Tibial nerve (tissue), 4 donors: ENCODE measurements at regions not wholly inside any gene's neighbourhood (a gene's known extent, or its start where the extent isn't known, plus 50 kb on each side); places are given as distances from the start of the nearest gene placed in this dataset.

Experiments used
- DNase-seq, 2 donors: peaks; one replicate each; pipeline ENCODE4 v3.0.0-alpha.2; 2019; ENCODE audit warnings: low spot score in 2 of 2
- H3K27ac ChIP-seq, 4 donors: fragments of 200-600 bp; sonication (generic) in 3 of 4; one replicate each; pipeline ENCODE4 v1.5.1; 2017 to 2019; ENCODE audit warnings: mild to moderate bottlenecking in 1 of 4
- H3K27me3 ChIP-seq, 2 donors: fragments of 200-600 bp; sonication (generic) in 1 of 2; one replicate each; pipeline versions ENCODE4 v1.5.1 to v1.6.0; 2017 to 2019
- H3K36me3 ChIP-seq, 3 donors: fragments of 200-600 bp; sonication (generic); one replicate each; pipeline ENCODE4 v1.5.1; 2018 to 2019
- H3K4me1 ChIP-seq, 4 donors: fragments of 200-600 bp; sonication (generic) in 3 of 4; one replicate each; pipeline ENCODE4 v1.5.1; 2017 to 2019
- H3K4me3 ChIP-seq, 4 donors: fragments of 200-600 bp; sonication (generic) in 3 of 4; one replicate each; pipeline ENCODE4 v1.5.1; 2017 to 2019; ENCODE audit warnings: mild to moderate bottlenecking in 1 of 4, moderate library complexity in 1 of 4
- H3K9me3 ChIP-seq, 4 donors: fragments of 200-600 bp; sonication (generic) in 3 of 4; one replicate each; pipeline ENCODE4 v1.5.1; 2017 to 2019
- EP300 ChIP-seq, 2 donors: sonication (generic); formaldehyde crosslinking; IDR thresholded peaks; one replicate each; pipeline ENCODE4 v1.6.1; 2017; ENCODE audit warnings: antibody characterized with exemption in 2 of 2, mild to moderate bottlenecking in 1 of 2
- POLR2A ChIP-seq, 2 donors: fragments of 450-650 bp; IDR thresholded peaks; one replicate each; pipeline ENCODE4 v1.6.1; 2017; ENCODE audit warnings: antibody characterized with exemption in 2 of 2, mild to moderate bottlenecking in 2 of 2, moderate library complexity in 2 of 2
- WGBS, 2 donors: methylation state at CpG; one replicate each; pipeline ENCODE4 v1.1.5; 2018; 5-methylcytosine and 5-hydroxymethylcytosine counted together
- TF ChIP-seq, protein P1 (sequence below), 5 experiments: fragments of 200-600 bp in 3 of 5; fragments of 450-650 bp in 2 of 5; sonication (generic) in 3 of 5; IDR thresholded peaks; one replicate each; pipeline ENCODE4 v1.5.1; 2016 to 2019; ENCODE audit warnings: antibody characterized with exemption in 5 of 5, mild to moderate bottlenecking in 3 of 5, moderate library complexity in 2 of 5

DNA sequence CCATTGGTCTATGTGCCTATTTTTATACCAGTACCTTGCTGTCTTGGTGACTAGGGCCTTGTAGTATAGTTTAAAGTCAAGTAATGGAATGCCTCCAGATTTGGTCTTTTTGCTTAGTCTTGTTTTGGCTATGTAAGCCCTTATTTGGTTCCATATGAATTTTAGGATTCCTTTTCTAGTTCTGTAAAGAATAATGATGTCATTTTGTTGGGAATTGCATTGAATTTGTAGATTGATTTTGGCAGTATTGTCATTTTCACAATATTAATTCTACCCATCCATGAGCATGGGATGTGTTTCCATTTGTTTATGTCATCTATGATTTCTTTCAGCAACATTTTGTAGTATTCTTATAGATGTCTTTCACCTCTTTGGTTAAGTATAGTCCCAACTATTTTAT is 96.4 kb upstream of the PAK5 start:
- Histone ChIP-seq H3K4me3 (no peak overlapping the region), H3K27ac (no peak overlapping the region), H3K27me3 (no peaks in the 10 kb centered on the region), H3K36me3 (no peaks in the 10 kb centered on the region), H3K4me1 (no peaks in the 10 kb centered on the region), H3K9me3 (peaks cover 0 to 5% (median 0%) of the 10 kb centered on the region in 4 donors)
- TF ChIP-seq EP300 (IDR thresholded peaks at IDR 0.05) (no peak), POLR2A (IDR thresholded peaks at IDR 0.05) (no peak)
- TF ChIP-seq, protein P1, sequence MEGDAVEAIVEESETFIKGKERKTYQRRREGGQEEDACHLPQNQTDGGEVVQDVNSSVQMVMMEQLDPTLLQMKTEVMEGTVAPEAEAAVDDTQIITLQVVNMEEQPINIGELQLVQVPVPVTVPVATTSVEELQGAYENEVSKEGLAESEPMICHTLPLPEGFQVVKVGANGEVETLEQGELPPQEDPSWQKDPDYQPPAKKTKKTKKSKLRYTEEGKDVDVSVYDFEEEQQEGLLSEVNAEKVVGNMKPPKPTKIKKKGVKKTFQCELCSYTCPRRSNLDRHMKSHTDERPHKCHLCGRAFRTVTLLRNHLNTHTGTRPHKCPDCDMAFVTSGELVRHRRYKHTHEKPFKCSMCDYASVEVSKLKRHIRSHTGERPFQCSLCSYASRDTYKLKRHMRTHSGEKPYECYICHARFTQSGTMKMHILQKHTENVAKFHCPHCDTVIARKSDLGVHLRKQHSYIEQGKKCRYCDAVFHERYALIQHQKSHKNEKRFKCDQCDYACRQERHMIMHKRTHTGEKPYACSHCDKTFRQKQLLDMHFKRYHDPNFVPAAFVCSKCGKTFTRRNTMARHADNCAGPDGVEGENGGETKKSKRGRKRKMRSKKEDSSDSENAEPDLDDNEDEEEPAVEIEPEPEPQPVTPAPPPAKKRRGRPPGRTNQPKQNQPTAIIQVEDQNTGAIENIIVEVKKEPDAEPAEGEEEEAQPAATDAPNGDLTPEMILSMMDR (IDR thresholded peaks at IDR 0.05), result no peak
- DNase-seq, result no peak

DNA sequence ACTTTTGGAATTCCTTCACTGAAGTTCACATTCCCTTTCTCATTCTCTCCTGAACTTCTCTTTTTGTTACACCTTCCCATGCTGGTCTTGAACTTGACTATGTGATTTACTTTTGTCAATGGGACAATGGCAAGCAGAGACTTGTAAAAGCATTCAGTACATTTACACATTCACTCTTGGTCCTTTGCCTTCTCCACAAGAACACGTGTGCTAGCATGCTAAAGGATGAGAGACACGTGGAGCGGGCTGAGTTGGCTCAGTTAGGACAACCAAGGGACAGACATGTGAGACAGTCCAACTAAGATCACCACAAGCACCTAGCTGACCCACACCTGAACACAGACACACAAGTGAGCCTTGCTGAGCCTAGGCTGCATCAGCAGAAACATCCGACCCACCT is 91.3 kb upstream of the PAK5 start:
- Histone ChIP-seq H3K4me1 (no peaks in the 10 kb centered on the region), H3K27me3 (no peaks in the 10 kb centered on the region), H3K36me3 (no peaks in the 10 kb centered on the region), H3K27ac (no peak overlapping the region), H3K4me3 (no peak overlapping the region), H3K9me3 (no peaks in the 10 kb centered on the region)
- 88 to 91% methylated on average over 4 of the region's 4 CpGs for WGBS, 2 donors
- DNase-seq, result no peak
- TF ChIP-seq, protein P1 (IDR thresholded peaks at IDR 0.05), result no peak
- TF ChIP-seq POLR2A (IDR thresholded peaks at IDR 0.05), result no peak
- TF ChIP-seq EP300 (IDR thresholded peaks at IDR 0.05), result no peak

DNA sequence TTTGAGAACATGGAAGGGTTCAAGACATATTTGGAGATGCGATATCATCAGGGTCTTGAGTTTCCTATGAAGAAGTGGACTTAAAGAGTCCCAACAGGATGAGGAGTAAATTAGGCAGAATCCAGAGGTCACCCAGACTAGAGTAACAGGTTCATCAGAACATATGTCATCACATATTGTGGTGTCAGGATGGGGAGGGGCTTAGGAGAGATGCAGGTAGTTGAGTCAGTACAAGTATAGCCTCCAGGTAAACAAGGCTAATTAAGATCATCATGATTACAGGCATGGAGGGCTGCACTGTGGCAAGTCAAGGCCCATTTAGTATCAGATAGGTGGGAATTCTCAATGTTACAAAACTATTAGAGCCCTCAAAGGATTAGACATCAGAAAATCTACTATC is 90.1 kb upstream of the PAK5 start:
- TF ChIP-seq POLR2A (IDR thresholded peaks at IDR 0.05) (no peak), EP300 (IDR thresholded peaks at IDR 0.05) (no peak)
- TF ChIP-seq, protein P1 (IDR thresholded peaks at IDR 0.05), result no peak
- Histone ChIP-seq H3K27ac (no peak overlapping the region), H3K9me3 (no peaks in the 10 kb centered on the region), H3K4me3 (no peak overlapping the region), H3K36me3 (no peaks in the 10 kb centered on the region), H3K4me1 (no peaks in the 10 kb centered on the region), H3K27me3 (no peaks in the 10 kb centered on the region)
- 92 to 94% methylated on average over 1 of the region's 1 CpG for WGBS, 2 donors
- DNase-seq, result no peak

- Histone ChIP-seq H3K27ac (no peak overlapping the region), H3K27me3 (no peaks in the 10 kb centered on the region), H3K36me3 (no peaks in the 10 kb centered on the region), H3K9me3 (no peaks in the 10 kb centered on the region), H3K4me3 (no peak overlapping the region), H3K4me1 (no peaks in the 10 kb centered on the region)
- TF ChIP-seq POLR2A (IDR thresholded peaks at IDR 0.05) (no peak), EP300 (IDR thresholded peaks at IDR 0.05) (no peak)
- TF ChIP-seq, protein P1 (IDR thresholded peaks at IDR 0.05), result no peak
- no peak for DNase-seq
- WGBS, 2 donors, result 50 to 54% methylated on average over 5 of the region's 5 CpGs
Measured at GRCh38 chr20:9928281-9928737, 89.4 kb upstream of the PAK5 start.

DNA sequence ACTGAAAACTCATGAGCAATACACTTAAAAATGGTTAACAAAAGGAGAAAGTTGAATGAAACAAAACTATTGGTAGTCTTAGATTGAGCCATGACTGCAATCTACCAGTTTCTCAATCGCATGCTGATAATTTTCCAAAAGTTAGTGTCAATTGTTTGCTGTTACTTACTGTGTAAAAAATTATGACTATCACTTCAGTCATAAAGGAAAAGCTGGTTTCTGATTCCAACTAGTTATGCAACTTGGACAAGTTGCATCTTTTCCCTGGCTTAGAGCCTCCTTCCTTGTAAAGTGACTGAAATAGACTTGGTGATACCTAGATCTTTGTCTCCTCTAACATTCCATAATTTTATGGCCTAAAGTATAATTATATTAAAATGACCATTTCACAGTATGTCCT is 88.3 kb upstream of the PAK5 start:
- DNase-seq, result no peak
- H3K36me3 ChIP-seq, result no peaks in the 10 kb centered on the region
- TF ChIP-seq POLR2A (IDR thresholded peaks at IDR 0.05), result no peak
- TF ChIP-seq, protein P1 (IDR thresholded peaks at IDR 0.05), result no peak
- no peak for TF ChIP-seq EP300 (IDR thresholded peaks at IDR 0.05)
- H3K4me1 ChIP-seq, result no peaks in the 10 kb centered on the region
- H3K27me3 ChIP-seq, result no peaks in the 10 kb centered on the region
- 67 to 68% methylated on average over 1 of the region's 1 CpG for WGBS, 2 donors
- H3K27ac ChIP-seq, result no peak overlapping the region
- H3K4me3 ChIP-seq, result no peak overlapping the region
- no peaks in the 10 kb centered on the region for H3K9me3 ChIP-seq
